IPS DF 6.9 (cell line): ENCODE measurements at regions not wholly inside any gene's neighbourhood (a gene's known extent, or its start where the extent isn't known, plus 50 kb on each side); places are given as distances from the start of the nearest gene placed in this dataset.

Source experiments
- DNase-seq: peaks from one replicate; pipeline ENCODE4 v3.0.0-alpha.2; 2013; ENCODE audit warnings: low read depth, low spot score
- H3K27ac ChIP-seq: one replicate; pipeline ENCODE4 v1.5.1; 2013; ENCODE audit warnings: low read length, control low read depth
- H3K27me3 ChIP-seq: 2 replicates; pipeline ENCODE4 v1.6.1; 2013; ENCODE audit warnings: mild to moderate bottlenecking, low read length; ENCODE audit not compliant: control insufficient read depth, insufficient read depth
- H3K36me3 ChIP-seq: 2 replicates; pipeline ENCODE4 v1.6.1; 2013; ENCODE audit warnings: low read length; ENCODE audit not compliant: control insufficient read depth, insufficient read depth
- H3K4me1 ChIP-seq: 2 replicates; pipeline ENCODE4 v1.6.1; 2013; ENCODE audit warnings: low read length; ENCODE audit not compliant: control insufficient read depth, insufficient read depth
- H3K4me3 ChIP-seq: 2 replicates; pipeline ENCODE4 v1.5.1; 2013; ENCODE audit warnings: mild to moderate bottlenecking, low read length
- H3K9me3 ChIP-seq: 2 replicates; pipeline ENCODE4 v1.6.1; 2013; ENCODE audit warnings: low read length, inconsistent platforms; ENCODE audit not compliant: control insufficient read depth, insufficient read depth
- WGBS: extraction: QIAGEN DNeasy Blood & Tissue Kit; methylation state at CpG from one replicate; pipeline ENCODE4 v1.1.7; 2013; ENCODE audit warnings: mixed read lengths, missing lambda C conversion rate; ENCODE audit not compliant: insufficient read length, insufficient coverage; 5-methylcytosine and 5-hydroxymethylcytosine counted together

DNA sequence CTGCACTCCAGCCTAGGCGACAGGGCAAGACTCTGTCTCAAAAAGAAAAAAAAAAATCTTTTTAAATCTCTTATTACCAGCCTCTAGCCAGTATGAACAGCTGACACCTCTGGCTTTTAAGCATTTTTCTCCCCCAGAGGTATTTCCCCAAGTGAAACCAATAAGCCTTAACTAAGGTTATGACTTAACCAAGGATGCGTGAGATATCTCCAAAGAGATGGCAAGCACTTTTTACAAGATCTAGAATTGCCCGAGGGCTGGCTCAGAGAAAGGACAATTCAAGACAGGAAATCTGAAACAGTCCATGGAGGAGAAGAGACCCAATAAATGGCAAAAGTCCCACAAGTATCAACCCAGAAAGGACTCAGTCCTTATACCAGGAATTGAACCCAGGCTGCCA lies 362.1 kb downstream of the FOXO1 start:
- WGBS: no CpG with 5 or more reads among the region's 3 CpGs
- no peak overlapping the region for H3K4me3 ChIP-seq
- no peak overlapping the region for H3K27ac ChIP-seq
- no peak for DNase-seq
- H3K4me1 ChIP-seq: no peaks in the 10 kb centered on the region
- H3K9me3 ChIP-seq: peaks cover 2% of the 10 kb centered on the region; the same call in 1 of the 2 replicates
- H3K36me3 ChIP-seq: no peaks in the 10 kb centered on the region
- no peaks in the 10 kb centered on the region for H3K27me3 ChIP-seq

GRCh38 chr13:40306817-40307216 lies 359.6 kb downstream of the FOXO1 start:
- Histone ChIP-seq H3K9me3 (peaks cover 2% of the 10 kb centered on the region; the same call in 1 of the 2 replicates), H3K27me3 (no peaks in the 10 kb centered on the region), H3K4me3 (no peak overlapping the region), H3K4me1 (no peaks in the 10 kb centered on the region), H3K27ac (no peak overlapping the region), H3K36me3 (no peaks in the 10 kb centered on the region)
- DNase-seq: no peak
- WGBS: no CpG with 5 or more reads among the region's 2 CpGs

DNA sequence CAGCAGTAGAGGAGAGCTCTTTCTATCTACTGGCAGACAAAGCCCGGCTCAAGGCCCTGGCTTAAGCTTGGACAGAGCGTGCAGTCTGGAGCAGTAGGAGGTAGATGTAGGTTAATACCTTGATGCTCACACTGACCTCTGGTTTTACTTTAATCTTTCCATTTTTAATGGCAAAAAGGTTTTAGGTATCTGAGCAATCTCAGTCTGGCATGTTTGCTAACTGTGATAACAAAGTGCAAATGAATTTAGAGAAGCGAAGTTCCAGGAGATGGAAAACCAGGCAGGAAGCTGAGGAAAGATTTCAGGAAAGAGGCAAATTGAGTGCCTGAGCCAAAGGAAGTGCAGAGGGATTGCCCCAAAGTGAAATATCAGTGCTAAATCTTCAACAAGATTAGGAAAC lies 356.6 kb downstream of the FOXO1 start:
- no peak overlapping the region for H3K4me3 ChIP-seq
- 0 out of 2 replicates have a peak, but pooled peaks cover 2% of the 10 kb centered on the region for H3K9me3 ChIP-seq
- no peaks in the 10 kb centered on the region for H3K27me3 ChIP-seq
- WGBS: no CpG with 5 or more reads among the region's 3 CpGs
- H3K4me1 ChIP-seq: no peaks in the 10 kb centered on the region
- DNase-seq: no peak
- H3K27ac ChIP-seq: no peak overlapping the region
- no peaks in the 10 kb centered on the region for H3K36me3 ChIP-seq

DNA sequence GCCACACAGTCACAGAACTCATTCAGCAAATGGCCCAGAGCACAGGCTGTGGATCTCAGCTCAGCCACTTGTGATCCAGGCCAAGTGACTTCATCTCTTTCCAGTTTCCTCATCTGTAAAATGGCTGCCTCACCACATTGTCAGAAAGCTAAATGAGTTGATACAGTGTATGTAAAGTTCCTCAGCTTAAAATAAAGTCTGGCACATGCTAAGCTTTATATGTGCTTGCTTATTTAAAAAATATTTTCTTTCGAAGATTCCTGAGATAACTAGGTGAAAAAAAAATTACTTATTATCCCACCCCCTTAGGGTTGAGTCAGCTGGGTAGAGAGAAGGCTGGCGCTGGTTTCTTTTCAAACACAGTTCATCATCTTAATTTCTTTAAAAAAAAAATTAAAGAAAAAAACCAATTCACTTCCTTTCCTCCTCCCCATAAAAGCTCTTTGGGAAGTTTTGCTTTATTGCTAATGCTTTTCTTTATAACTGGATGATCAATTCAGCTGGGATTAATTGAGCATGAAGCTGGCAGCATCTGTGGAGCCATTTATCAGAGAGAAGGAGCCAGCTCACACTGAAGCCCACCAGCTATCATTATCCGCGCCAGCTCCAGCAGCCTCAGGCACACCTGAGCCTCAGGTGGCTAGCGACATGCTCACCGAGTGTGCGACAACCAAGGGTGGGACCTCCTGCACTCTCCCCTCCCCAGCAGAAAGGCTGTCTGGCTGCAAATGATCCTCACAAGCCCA lies 354.9 kb downstream of the FOXO1 start:
- no peaks in the 10 kb centered on the region for H3K4me1 ChIP-seq
- WGBS: no CpG with 5 or more reads among the region's 7 CpGs

GRCh38 chr13:40313269-40314200 lies 352.9 kb downstream of the FOXO1 start:
- H3K4me3 ChIP-seq: no peak overlapping the region
- no peaks in the 10 kb centered on the region for H3K9me3 ChIP-seq
- H3K27me3 ChIP-seq: no peaks in the 10 kb centered on the region; the same call in 1 of the 2 replicates
- DNase-seq: no peak
- peaks cover 2% of the 10 kb centered on the region; the same call in 1 of the 2 replicates for H3K4me1 ChIP-seq
- H3K27ac ChIP-seq: no peak overlapping the region
- no peaks in the 10 kb centered on the region for H3K36me3 ChIP-seq
- WGBS: no CpG with 5 or more reads among the region's 12 CpGs

More for the DNA sequence above, 354.9 kb downstream of the FOXO1 start:
- DNase-seq: no peak
- no peak overlapping the region for H3K4me3 ChIP-seq
- no peak overlapping the region for H3K27ac ChIP-seq
- H3K27me3 ChIP-seq: no peaks in the 10 kb centered on the region; the same call in 1 of the 2 replicates
- 0 out of 2 replicates have a peak, but pooled peaks cover 2% of the 10 kb centered on the region for H3K9me3 ChIP-seq
- no peaks in the 10 kb centered on the region for H3K36me3 ChIP-seq

DNA sequence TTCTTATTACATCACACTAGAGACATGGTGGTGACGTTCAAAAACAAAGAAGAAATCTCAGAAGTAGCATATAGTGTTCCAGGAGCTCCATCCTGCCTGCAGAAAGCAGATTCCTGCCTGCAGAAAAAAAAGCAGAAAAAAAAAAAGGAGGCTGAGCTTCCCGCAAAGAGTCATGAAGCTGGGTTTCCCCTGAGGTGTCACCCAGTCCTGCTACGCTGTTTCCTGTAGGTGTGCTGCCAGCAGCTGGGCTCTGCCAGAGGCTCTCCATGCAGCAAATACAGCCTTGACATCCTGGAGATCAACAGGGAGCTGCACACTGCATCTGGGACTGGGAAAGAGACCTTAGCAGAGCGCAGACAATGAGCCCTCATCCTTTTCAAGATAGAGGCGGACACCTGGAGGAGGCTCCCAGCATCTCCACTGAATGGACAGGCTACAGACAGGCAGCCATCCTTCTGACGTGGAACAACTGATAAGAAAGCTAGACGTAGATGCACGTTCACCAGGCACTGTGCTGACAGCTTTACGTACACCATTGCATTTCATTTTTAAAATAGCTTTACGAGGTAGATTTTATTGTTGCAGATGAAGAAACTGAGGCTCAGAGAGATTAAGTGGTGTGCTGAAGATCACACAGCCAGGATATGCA lies 350.9 kb downstream of the FOXO1 start:
- H3K27me3 ChIP-seq: no peaks in the 10 kb centered on the region; the same call in 1 of the 2 replicates
- H3K9me3 ChIP-seq: no peaks in the 10 kb centered on the region
- peaks cover 2% of the 10 kb centered on the region; the same call in 1 of the 2 replicates for H3K4me1 ChIP-seq
- no peak overlapping the region for H3K4me3 ChIP-seq
- no peak overlapping the region for H3K27ac ChIP-seq
- no CpG with 5 or more reads among the region's 10 CpGs for WGBS
- H3K36me3 ChIP-seq: no peaks in the 10 kb centered on the region
- no peak for DNase-seq

- Histone ChIP-seq H3K4me1 (peaks cover 2% of the 10 kb centered on the region; the same call in 1 of the 2 replicates), H3K36me3 (no peaks in the 10 kb centered on the region), H3K4me3 (no peak overlapping the region), H3K9me3 (no peaks in the 10 kb centered on the region), H3K27me3 (no peaks in the 10 kb centered on the region; the same call in 1 of the 2 replicates), H3K27ac (no peak overlapping the region)
- 100% methylated on average over 2 of the region's 7 CpGs for WGBS
- DNase-seq: no peak
These were observed 350.1 kb downstream of the FOXO1 start for GRCh38 chr13:40316301-40316700.

DNA sequence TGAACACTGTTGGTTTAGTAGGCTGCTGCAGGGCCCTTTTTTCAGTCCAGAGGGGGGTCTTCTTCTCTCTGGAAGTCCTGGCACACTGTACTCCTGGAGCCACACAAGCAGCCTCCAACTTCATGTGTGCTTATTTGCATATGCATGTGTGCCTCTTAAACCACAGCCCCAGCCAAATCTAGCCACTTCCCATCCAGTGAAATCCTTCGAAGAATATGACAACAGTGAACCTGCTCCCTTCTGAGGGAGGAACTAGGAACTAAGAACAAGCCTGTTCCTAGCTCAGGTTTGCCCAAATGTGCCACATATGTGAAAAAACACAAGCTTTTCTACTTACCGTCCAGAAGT lies 348.5 kb downstream of the FOXO1 start:
- Histone ChIP-seq H3K36me3 (no peaks in the 10 kb centered on the region), H3K9me3 (no peaks in the 10 kb centered on the region), H3K27me3 (no peaks in the 10 kb centered on the region; the same call in 1 of the 2 replicates), H3K27ac (no peak overlapping the region), H3K4me3 (no peak overlapping the region), H3K4me1 (peaks cover 2% of the 10 kb centered on the region; the same call in 1 of the 2 replicates)
- no peak for DNase-seq
- no CpG with 5 or more reads among the region's 2 CpGs for WGBS

- H3K36me3 ChIP-seq: no peaks in the 10 kb centered on the region
- H3K4me1 ChIP-seq: peaks cover 2% of the 10 kb centered on the region; the same call in 1 of the 2 replicates
- no peak overlapping the region for H3K4me3 ChIP-seq
- no peak overlapping the region for H3K27ac ChIP-seq
- WGBS: no CpG with 5 or more reads among the region's 2 CpGs
- no peaks in the 10 kb centered on the region for H3K9me3 ChIP-seq
- no peak for DNase-seq
- no peaks in the 10 kb centered on the region; the same call in 1 of the 2 replicates for H3K27me3 ChIP-seq
These were observed 348.1 kb downstream of the FOXO1 start for GRCh38 chr13:40318366-40318765.
